ENCODE measurements at regions not wholly inside any gene's neighbourhood (a gene's known extent, or its start where the extent isn't known, plus 50 kb on each side); places are given as distances from the start of the nearest gene placed in this dataset.

- 92 to 94% methylated on average over 3 of the region's 3 CpGs for WGBS, 2 donors
- Histone ChIP-seq H3K4me3 (no peak overlapping the region), H3K36me3 (no peaks in the 10 kb centered on the region), H3K27ac (no peak overlapping the region), H3K27me3 (no peaks in the 10 kb centered on the region), H3K4me1 (no peaks in the 10 kb centered on the region), H3K9me3 (no peaks in the 10 kb centered on the region)
- DNase-seq = no peak
- TF ChIP-seq POLR2A (IDR thresholded peaks at IDR 0.05) = no peak
- no peak for TF ChIP-seq POLR2AphosphoS5 (IDR thresholded peaks at IDR 0.05)
- no peak for TF ChIP-seq EP300 (IDR thresholded peaks at IDR 0.05)
- TF ChIP-seq, protein P1, sequence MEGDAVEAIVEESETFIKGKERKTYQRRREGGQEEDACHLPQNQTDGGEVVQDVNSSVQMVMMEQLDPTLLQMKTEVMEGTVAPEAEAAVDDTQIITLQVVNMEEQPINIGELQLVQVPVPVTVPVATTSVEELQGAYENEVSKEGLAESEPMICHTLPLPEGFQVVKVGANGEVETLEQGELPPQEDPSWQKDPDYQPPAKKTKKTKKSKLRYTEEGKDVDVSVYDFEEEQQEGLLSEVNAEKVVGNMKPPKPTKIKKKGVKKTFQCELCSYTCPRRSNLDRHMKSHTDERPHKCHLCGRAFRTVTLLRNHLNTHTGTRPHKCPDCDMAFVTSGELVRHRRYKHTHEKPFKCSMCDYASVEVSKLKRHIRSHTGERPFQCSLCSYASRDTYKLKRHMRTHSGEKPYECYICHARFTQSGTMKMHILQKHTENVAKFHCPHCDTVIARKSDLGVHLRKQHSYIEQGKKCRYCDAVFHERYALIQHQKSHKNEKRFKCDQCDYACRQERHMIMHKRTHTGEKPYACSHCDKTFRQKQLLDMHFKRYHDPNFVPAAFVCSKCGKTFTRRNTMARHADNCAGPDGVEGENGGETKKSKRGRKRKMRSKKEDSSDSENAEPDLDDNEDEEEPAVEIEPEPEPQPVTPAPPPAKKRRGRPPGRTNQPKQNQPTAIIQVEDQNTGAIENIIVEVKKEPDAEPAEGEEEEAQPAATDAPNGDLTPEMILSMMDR (IDR thresholded peaks at IDR 0.05) = no peak
- intact Hi-C loops (cut with DNase I) = no loop called here
These were observed 72.4 kb upstream of the TAC1 start for GRCh38 chr7:97659363-97660045.

DNA sequence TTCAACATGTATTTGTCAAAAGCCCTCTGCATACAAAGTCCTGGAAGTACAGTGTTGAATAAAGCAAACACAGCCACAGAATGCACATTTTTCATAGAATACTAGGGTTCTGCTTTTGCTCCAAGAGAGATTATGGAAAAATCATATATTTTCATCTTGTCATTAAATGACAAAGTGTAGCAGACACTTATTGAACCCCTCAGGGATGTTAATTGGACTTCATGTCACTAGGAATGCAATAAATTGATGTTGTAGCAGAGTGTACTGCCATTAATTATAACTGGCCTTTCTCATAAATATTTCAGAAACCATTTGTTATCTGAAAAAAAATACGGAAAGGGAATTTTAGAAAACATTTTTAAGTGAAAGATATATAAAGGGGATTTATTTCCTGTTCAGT is 64.5 kb upstream of the TAC1 start:
- DNase-seq = no peak

GRCh38 chr7:97671571-97671970 is 60.3 kb upstream of the TAC1 start:
- Histone ChIP-seq H3K27ac (no peak overlapping the region), H3K4me1 (no peaks in the 10 kb centered on the region), H3K27me3 (no peaks in the 10 kb centered on the region), H3K36me3 (no peaks in the 10 kb centered on the region), H3K9me3 (no peaks in the 10 kb centered on the region), H3K4me3 (no peak overlapping the region)
- intact Hi-C loops (cut with DNase I) = no loop called here
- DNase-seq = no peak
- no peak for TF ChIP-seq EP300 (IDR thresholded peaks at IDR 0.05)
- TF ChIP-seq POLR2AphosphoS5 (IDR thresholded peaks at IDR 0.05) = no peak
- TF ChIP-seq POLR2A (IDR thresholded peaks at IDR 0.05) = no peak
- TF ChIP-seq, protein P1 (IDR thresholded peaks at IDR 0.05) = no peak

More for the DNA sequence above, 64.5 kb upstream of the TAC1 start:
- intact Hi-C loops (cut with DNase I) = no loop called here
- TF ChIP-seq POLR2AphosphoS5 (IDR thresholded peaks at IDR 0.05) (no peak), POLR2A (IDR thresholded peaks at IDR 0.05) (no peak), EP300 (IDR thresholded peaks at IDR 0.05) (no peak)
- TF ChIP-seq, protein P1 (IDR thresholded peaks at IDR 0.05) = no peak
- WGBS, 2 donors = 68 to 71% methylated on average over 1 of the region's 1 CpG
- H3K4me3 ChIP-seq = no peak overlapping the region
- H3K36me3 ChIP-seq = no peaks in the 10 kb centered on the region
- H3K4me1 ChIP-seq = no peaks in the 10 kb centered on the region
- no peak overlapping the region for H3K27ac ChIP-seq
- H3K27me3 ChIP-seq = no peaks in the 10 kb centered on the region
- H3K9me3 ChIP-seq = no peaks in the 10 kb centered on the region

DNA sequence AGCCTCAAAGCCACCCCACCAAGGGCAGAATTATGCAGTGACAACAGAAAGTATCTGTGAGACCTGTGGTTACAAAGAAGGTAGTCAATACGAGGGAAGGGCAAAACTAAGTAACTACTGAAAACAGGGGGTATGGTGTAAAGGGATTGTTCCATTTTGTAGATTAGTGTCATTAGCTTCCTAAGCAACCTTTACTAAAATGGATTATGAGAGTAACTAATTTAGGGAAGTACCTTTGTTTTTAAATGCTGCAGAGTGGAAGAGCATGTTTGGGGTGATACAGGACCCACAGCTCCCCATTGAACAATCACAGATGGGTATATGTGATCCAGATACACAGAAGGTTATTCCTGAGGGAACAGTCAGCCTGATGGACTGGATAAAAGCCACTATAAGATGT is 51.3 kb upstream of the TAC1 start:
- TF ChIP-seq EP300 (IDR thresholded peaks at IDR 0.05) = no peak
- TF ChIP-seq, protein P1 (IDR thresholded peaks at IDR 0.05) = no peak
- TF ChIP-seq POLR2AphosphoS5 (IDR thresholded peaks at IDR 0.05) = no peak
- TF ChIP-seq POLR2A (IDR thresholded peaks at IDR 0.05) = no peak
- intact Hi-C loops (cut with DNase I) = no loop called here
- no peaks in the 10 kb centered on the region for H3K9me3 ChIP-seq
- no peak for DNase-seq
- no peak overlapping the region for H3K27ac ChIP-seq
- H3K4me1 ChIP-seq = no peaks in the 10 kb centered on the region
- 53 to 73% methylated on average over 1 of the region's 1 CpG for WGBS, 2 donors
- H3K4me3 ChIP-seq = no peak overlapping the region
- H3K27me3 ChIP-seq = no peaks in the 10 kb centered on the region
- no peaks in the 10 kb centered on the region for H3K36me3 ChIP-seq

Measured in sigmoid colon (tissue), 6 donors.